Astrocyte (in vitro differentiated cells and primary cell): ENCODE measurements at regions not wholly inside any gene's neighbourhood (a gene's known extent, or its start where the extent isn't known, plus 50 kb on each side); places are given as distances from the start of the nearest gene placed in this dataset.

Experiments
- DNase-seq: peaks from one replicate; pipeline ENCODE4 v3.0.0-alpha.2; 2010; ENCODE audit warnings: low read depth
- FAIRE-seq: peaks from 2 replicates; lab custom pipeline; 2011; peaks lifted over from hg19 to GRCh38; lab: Jason Lieb, UNC
- H2AFZ ChIP-seq: 2 replicates; pipeline ENCODE4 v1.6.0; 2012; ENCODE audit warnings: low read depth, low read length, inconsistent platforms
- H3K27ac ChIP-seq: 2 replicates; pipeline ENCODE4 v1.5.1; 2011; ENCODE audit warnings: low read depth, low read length, inconsistent platforms
- H3K27me3 ChIP-seq: 2 replicates; pipeline ENCODE4 v1.6.0; 2011; ENCODE audit warnings: low read length, inconsistent platforms; ENCODE audit not compliant: insufficient read depth
- H3K36me3 ChIP-seq: 2 replicates; pipeline ENCODE4 v1.5.1; 2011; ENCODE audit warnings: low read length, inconsistent platforms; ENCODE audit not compliant: insufficient read depth
- H3K4me1 ChIP-seq: 2 replicates; pipeline ENCODE4 v1.5.1; 2011; ENCODE audit warnings: low read length, inconsistent platforms; ENCODE audit not compliant: insufficient read depth
- H3K4me2 ChIP-seq: 2 replicates; pipeline ENCODE4 v1.6.0; 2012; ENCODE audit warnings: low read length, inconsistent platforms
- H3K4me3 ChIP-seq: 2 replicates; pipeline ENCODE4 v1.5.1; 2011; ENCODE audit warnings: low read depth, mild to moderate bottlenecking, low read length, inconsistent platforms; ENCODE audit not compliant: insufficient read depth
- H3K79me2 ChIP-seq: 2 replicates; pipeline ENCODE4 v1.6.0; 2012; ENCODE audit warnings: mild to moderate bottlenecking, low read length, inconsistent platforms; ENCODE audit not compliant: insufficient read depth
- H3K9ac ChIP-seq: 2 replicates; pipeline ENCODE4 v1.6.0; 2012; ENCODE audit warnings: mild to moderate bottlenecking, low read length, inconsistent platforms
- H3K9me3 ChIP-seq: 2 replicates; pipeline ENCODE4 v1.5.1; 2012; ENCODE audit warnings: low read depth, mild to moderate bottlenecking, low read length, inconsistent platforms; ENCODE audit not compliant: insufficient read depth
- H4K20me1 ChIP-seq: 2 replicates; pipeline ENCODE4 v1.6.0; 2012; ENCODE audit warnings: low read length, inconsistent platforms; ENCODE audit not compliant: insufficient read depth
- H3K27ac Mint-ChIP-seq: one replicate; pipeline ENCODE4 v1.8.0; 2021; ENCODE audit warnings: mild to moderate bottlenecking, mixed read lengths; ENCODE audit not compliant: unreplicated experiment
- H3K27me3 Mint-ChIP-seq: one replicate; pipeline ENCODE4 v1.8.0; 2021; ENCODE audit warnings: low read depth, mixed read lengths; ENCODE audit not compliant: unreplicated experiment
- H3K36me3 Mint-ChIP-seq: one replicate; pipeline ENCODE4 v1.8.0; 2021; ENCODE audit warnings: low read depth, mixed read lengths; ENCODE audit not compliant: unreplicated experiment
- H3K4me1 Mint-ChIP-seq: one replicate; pipeline ENCODE4 v1.8.0; 2021; ENCODE audit warnings: low read depth, mixed read lengths; ENCODE audit not compliant: unreplicated experiment
- H3K4me3 Mint-ChIP-seq: one replicate; pipeline ENCODE4 v1.8.0; 2021; ENCODE audit warnings: mild to moderate bottlenecking, moderate library complexity, mixed read lengths; ENCODE audit not compliant: unreplicated experiment
- H3K9me3 Mint-ChIP-seq: one replicate; pipeline ENCODE4 v1.8.0; 2021; ENCODE audit warnings: mild to moderate bottlenecking, mixed read lengths; ENCODE audit not compliant: unreplicated experiment
- CTCF ChIP-seq: IDR thresholded peaks from 2 replicates; pipeline ENCODE4 v1.5.1; 2011; ENCODE audit warnings: low read depth, mild to moderate bottlenecking, inconsistent platforms, low read length, moderate library complexity; ENCODE audit not compliant: insufficient read depth
- EZH2 ChIP-seq: IDR thresholded peaks from 2 replicates; pipeline ENCODE4 v1.6.1; 2012; ENCODE audit warnings: mild to moderate bottlenecking, low read length, inconsistent platforms; ENCODE audit not compliant: insufficient read depth

- Histone ChIP-seq H2AFZ (no peak overlapping the region), H3K27me3 (no peaks in the 10 kb centered on the region), H3K27ac (no peak overlapping the region), H3K4me2 (no peak overlapping the region), H3K4me3 (no peak overlapping the region), H3K9ac (no peak overlapping the region), H3K36me3 (no peaks in the 10 kb centered on the region), H3K9me3 (no peaks in the 10 kb centered on the region), H3K79me2 (no peaks in the 10 kb centered on the region), H4K20me1 (no peaks in the 10 kb centered on the region), H3K4me1 (peaks cover 11% of the 10 kb centered on the region)
- H3K27ac Mint-ChIP-seq = no peak overlapping the region
- DNase-seq (peak; percentile 8), FAIRE-seq (no peak)
- H3K9me3 Mint-ChIP-seq = peaks cover 1% of the 10 kb centered on the region
- peaks cover 9% of the 10 kb centered on the region for H3K4me1 Mint-ChIP-seq
- no peaks in the 10 kb centered on the region for H3K36me3 Mint-ChIP-seq
- no peak overlapping the region for H3K4me3 Mint-ChIP-seq
- no peaks in the 10 kb centered on the region for H3K27me3 Mint-ChIP-seq
- TF ChIP-seq EZH2 = no peak
- TF ChIP-seq CTCF = no peak
These were observed 57.3 kb upstream of the PHACTR2 start for GRCh38 chr6:143620447-143620846.

- no peaks in the 10 kb centered on the region for H3K27me3 Mint-ChIP-seq
- H3K4me2 ChIP-seq = no peak overlapping the region
- no peaks in the 10 kb centered on the region for H3K36me3 ChIP-seq
- H3K4me1 ChIP-seq = peaks cover 11% of the 10 kb centered on the region
- no peak overlapping the region for H3K27ac Mint-ChIP-seq
- no peaks in the 10 kb centered on the region for H3K27me3 ChIP-seq
- peaks cover 9% of the 10 kb centered on the region for H3K4me1 Mint-ChIP-seq
- no peak for DNase-seq
- no peaks in the 10 kb centered on the region for H3K36me3 Mint-ChIP-seq
- FAIRE-seq = no peak
- no peak overlapping the region for H3K9ac ChIP-seq
- no peaks in the 10 kb centered on the region for H3K79me2 ChIP-seq
- H4K20me1 ChIP-seq = no peaks in the 10 kb centered on the region
- TF ChIP-seq EZH2 (no peak), CTCF (no peak)
- H3K4me3 ChIP-seq = no peak overlapping the region
- H3K9me3 ChIP-seq = no peaks in the 10 kb centered on the region
- no peak overlapping the region for H2AFZ ChIP-seq
- peaks cover 1% of the 10 kb centered on the region for H3K9me3 Mint-ChIP-seq
- no peak overlapping the region for H3K27ac ChIP-seq
- H3K4me3 Mint-ChIP-seq = no peak overlapping the region
These were observed 57.9 kb upstream of the PHACTR2 start for GRCh38 chr6:143619824-143620401.

- no peak overlapping the region for H3K27ac Mint-ChIP-seq
- H3K4me3 Mint-ChIP-seq = no peak overlapping the region
- H3K36me3 ChIP-seq = no peaks in the 10 kb centered on the region
- H3K9ac ChIP-seq = no peak overlapping the region
- no peaks in the 10 kb centered on the region for H3K36me3 Mint-ChIP-seq
- H3K4me2 ChIP-seq = no peak overlapping the region
- H3K9me3 ChIP-seq = no peaks in the 10 kb centered on the region
- no peak for FAIRE-seq
- H3K27me3 Mint-ChIP-seq = no peaks in the 10 kb centered on the region
- TF ChIP-seq CTCF (no peak), EZH2 (no peak)
- H3K9me3 Mint-ChIP-seq = no peaks in the 10 kb centered on the region
- H3K79me2 ChIP-seq = no peaks in the 10 kb centered on the region
- H3K4me3 ChIP-seq = no peak overlapping the region
- peaks cover 4% of the 10 kb centered on the region for H3K4me1 ChIP-seq
- H2AFZ ChIP-seq = no peak overlapping the region
- H3K4me1 Mint-ChIP-seq = peaks cover 2% of the 10 kb centered on the region
- no peaks in the 10 kb centered on the region for H3K27me3 ChIP-seq
- no peak for DNase-seq
- H4K20me1 ChIP-seq = no peaks in the 10 kb centered on the region
- no peak overlapping the region for H3K27ac ChIP-seq
These were observed 61.0 kb upstream of the PHACTR2 start for GRCh38 chr6:143616741-143617140.
